ENCODE measurements at regions not wholly inside any gene's neighbourhood (a gene's known extent, or its start where the extent isn't known, plus 50 kb on each side); places are given as distances from the start of the nearest gene placed in this dataset.

DNA sequence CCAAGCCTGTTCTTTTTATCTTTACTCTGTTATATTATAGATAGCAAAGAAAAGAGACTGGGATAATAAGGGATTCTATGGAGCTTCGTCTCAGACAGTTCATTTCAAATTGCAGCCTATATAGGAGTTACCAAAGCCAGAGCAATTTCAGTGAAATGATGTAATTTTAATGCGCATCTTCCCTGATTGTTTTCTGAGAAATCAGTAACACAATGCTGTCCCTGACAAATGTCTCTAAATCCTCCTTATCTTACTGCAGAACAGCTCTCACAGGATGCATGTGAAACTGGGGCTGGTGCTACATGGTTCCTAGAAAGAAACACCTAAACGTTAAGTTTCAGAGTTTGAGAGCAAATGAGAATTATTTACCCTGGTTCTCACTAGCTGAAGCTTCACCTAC is 467.9 kb upstream of the ANO3 start:
- TF ChIP-seq POLR2AphosphoS5 (IDR thresholded peaks at IDR 0.05; ENCODE audit: low read depth, low read length): no peak
- no peak for TF ChIP-seq POLR2A (IDR thresholded peaks at IDR 0.05; ENCODE audit: low read depth, low read length)
